ENCODE measurements at regions not wholly inside any gene's neighbourhood (a gene's known extent, or its start where the extent isn't known, plus 50 kb on each side); places are given as distances from the start of the nearest gene placed in this dataset.

DNA sequence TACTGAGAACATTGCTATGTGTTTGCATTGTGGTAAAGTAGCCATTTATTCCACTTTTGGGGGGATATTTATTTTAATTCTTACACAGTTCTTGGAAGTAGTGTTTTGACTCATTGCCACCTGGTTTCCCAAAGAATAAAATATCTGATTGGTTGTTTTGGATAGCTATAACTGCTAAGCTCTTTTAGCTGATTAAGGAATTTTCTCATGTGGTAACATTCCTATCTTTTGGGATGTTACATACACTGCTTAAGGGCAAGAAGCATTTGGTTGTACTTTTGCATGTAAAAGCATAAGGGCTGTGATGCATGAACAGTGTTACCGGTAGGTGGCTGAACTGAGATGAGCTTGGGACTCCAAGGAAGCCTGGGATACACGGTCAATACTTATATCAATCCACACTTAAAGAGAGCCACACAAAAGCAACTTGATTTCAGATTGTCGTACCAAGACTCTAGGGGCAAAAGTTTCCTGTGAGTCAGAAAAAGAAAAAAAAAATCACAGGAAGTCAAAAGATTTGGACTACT is 71.4 kb upstream of the PRKD1 start:
- Histone ChIP-seq H3K4me1 (ENCODE audit: insufficient read depth) (peaks cover 1% of the 10 kb centered on the region), H3K9me3 (no peaks in the 10 kb centered on the region), H3K36me3 (no peaks in the 10 kb centered on the region), H3K27me3 (no peaks in the 10 kb centered on the region), H3K4me3 (no peak overlapping the region), H3K27ac (no peak overlapping the region)
- intact Hi-C loops (cut with DNase I), result no loop called here
- no peak for DNase-seq
- TF ChIP-seq EP300 (IDR thresholded peaks at IDR 0.05) (no peak), POLR2A (IDR thresholded peaks at IDR 0.05) (no peak), CTCF (IDR thresholded peaks at IDR 0.05) (no peak)
- WGBS, 3 donors, result 49 to 56% (median 55%) methylated on average over 3 of the region's 3 CpGs

- 24 to 33% (median 25%) methylated on average over 5 of the region's 5 CpGs for WGBS, 3 donors
- TF ChIP-seq POLR2A (IDR thresholded peaks at IDR 0.05) (no peak), EP300 (IDR thresholded peaks at IDR 0.05) (no peak), CTCF (IDR thresholded peaks at IDR 0.05) (no peak)
- intact Hi-C loops (cut with DNase I), result loop anchor here in 2 of 4 donors (10.0 kb wide), 1 partner anchor 458 kb away; no protein-coding TSS in a partner anchor
Observed at GRCh38 chr14:30002859-30003258, 75.2 kb upstream of the PRKD1 start.

GRCh38 chr14:30005114-30005808 is 77.6 kb upstream of the PRKD1 start:
- H3K9me3 ChIP-seq, result no peaks in the 10 kb centered on the region
- TF ChIP-seq EP300 (IDR thresholded peaks at IDR 0.05), result no peak
- TF ChIP-seq CTCF (IDR thresholded peaks at IDR 0.05), result peak; percentile 64 to 71 (median 68)
- no peak overlapping the region for H3K4me3 ChIP-seq
- peaks cover 1% of the 10 kb centered on the region for H3K4me1 ChIP-seq (ENCODE audit: insufficient read depth)
- no peaks in the 10 kb centered on the region for H3K36me3 ChIP-seq
- intact Hi-C loops (cut with DNase I), result loop anchor here (2.0 to 10.0 kb wide), 3 partner anchors 453 to 460 kb away; no protein-coding TSS in a partner anchor
- H3K27ac ChIP-seq, result no peak overlapping the region
- no peaks in the 10 kb centered on the region for H3K27me3 ChIP-seq
- no peak for DNase-seq
- 43 to 46% (median 44%) methylated on average over 8 of the region's 8 CpGs for WGBS, 3 donors

More at GRCh38 chr14:30002859-30003258, 75.2 kb upstream of the PRKD1 start:
- no peak overlapping the region for H3K27ac ChIP-seq
- H3K4me3 ChIP-seq, result no peak overlapping the region
- no peaks in the 10 kb centered on the region for H3K9me3 ChIP-seq
- H3K27me3 ChIP-seq, result no peaks in the 10 kb centered on the region
- H3K36me3 ChIP-seq, result no peaks in the 10 kb centered on the region
- H3K4me1 ChIP-seq (ENCODE audit: insufficient read depth), result peaks cover 1% of the 10 kb centered on the region
- no peak for DNase-seq

GRCh38 chr14:30006695-30007094 is 79.0 kb upstream of the PRKD1 start:
- TF ChIP-seq POLR2A (IDR thresholded peaks at IDR 0.05) (no peak), CTCF (IDR thresholded peaks at IDR 0.05) (no peak), EP300 (IDR thresholded peaks at IDR 0.05) (no peak)
- intact Hi-C loops (cut with DNase I), result loop anchor here in 3 of 4 donors (5.0 to 10.0 kb wide), 2 partner anchors 454 to 462 kb away; no protein-coding TSS in a partner anchor
- no peaks in the 10 kb centered on the region for H3K36me3 ChIP-seq

More at GRCh38 chr14:30006695-30007094, 79.0 kb upstream of the PRKD1 start:
- 80 to 89% (median 82%) methylated on average over 2 of the region's 2 CpGs for WGBS, 3 donors
- Histone ChIP-seq H3K27ac (no peak overlapping the region), H3K27me3 (no peaks in the 10 kb centered on the region), H3K4me3 (no peak overlapping the region), H3K4me1 (ENCODE audit: insufficient read depth) (peaks cover 1% of the 10 kb centered on the region), H3K9me3 (no peaks in the 10 kb centered on the region)
- no peak for DNase-seq

Data from ovary (tissue), 7 donors.